ENCODE measurements at regions not wholly inside any gene's neighbourhood (a gene's known extent, or its start where the extent isn't known, plus 50 kb on each side); places are given as distances from the start of the nearest gene placed in this dataset.

GRCh38 chr11:116567721-116568242 is 205.0 kb downstream of the BUD13 start:
- DNase-seq (ENCODE audit: low read depth in 3 of 3, low spot score in 2 of 3): no peak

- no peak for DNase-seq (ENCODE audit: low read depth in 3 of 3, low spot score in 2 of 3)
Observed at GRCh38 chr11:116563712-116564047, 209.1 kb downstream of the BUD13 start.

GRCh38 chr11:116563028-116563711 is 209.6 kb downstream of the BUD13 start:
- no peak for DNase-seq (ENCODE audit: low read depth in 3 of 3, low spot score in 2 of 3)

GRCh38 chr11:116560589-116560988 is 212.2 kb downstream of the BUD13 start:
- no peak for DNase-seq (ENCODE audit: low read depth in 3 of 3, low spot score in 2 of 3)

GRCh38 chr11:116558504-116559211 is 214.1 kb downstream of the BUD13 start:
- DNase-seq (ENCODE audit: low read depth in 3 of 3, low spot score in 2 of 3): no peak

- no peak for DNase-seq (ENCODE audit: low read depth in 3 of 3, low spot score in 2 of 3)
Observed at GRCh38 chr11:116557282-116557681, 215.5 kb downstream of the BUD13 start.

- DNase-seq (ENCODE audit: low read depth in 3 of 3, low spot score in 2 of 3): no peak
Observed at GRCh38 chr11:116556483-116556882, 216.3 kb downstream of the BUD13 start.

GRCh38 chr11:116553482-116553881 is 219.3 kb downstream of the BUD13 start:
- no peak for DNase-seq (ENCODE audit: low read depth in 3 of 3, low spot score in 2 of 3)

GRCh38 chr11:116551576-116551975 is 221.2 kb downstream of the BUD13 start:
- no peak for DNase-seq (ENCODE audit: low read depth in 3 of 3, low spot score in 2 of 3)

GRCh38 chr11:116548256-116548655 is 224.5 kb downstream of the BUD13 start:
- no peak for DNase-seq (ENCODE audit: low read depth in 3 of 3, low spot score in 2 of 3)

- no peak for DNase-seq (ENCODE audit: low read depth in 3 of 3, low spot score in 2 of 3)
Observed at GRCh38 chr11:116547571-116547970, 225.2 kb downstream of the BUD13 start.

GRCh38 chr11:116545912-116546311 is 226.9 kb downstream of the BUD13 start:
- no peak for DNase-seq (ENCODE audit: low read depth in 3 of 3, low spot score in 2 of 3)

- no peak for DNase-seq (ENCODE audit: low read depth in 3 of 3, low spot score in 2 of 3)
Observed at GRCh38 chr11:116544721-116545120, 228.1 kb downstream of the BUD13 start.

- no peak for DNase-seq (ENCODE audit: low read depth in 3 of 3, low spot score in 2 of 3)
Observed at GRCh38 chr11:116543911-116544475, 228.8 kb downstream of the BUD13 start.

- no peak for DNase-seq (ENCODE audit: low read depth in 3 of 3, low spot score in 2 of 3)
Observed at GRCh38 chr11:116543099-116543498, 229.7 kb downstream of the BUD13 start.

- no peak for DNase-seq (ENCODE audit: low read depth in 3 of 3, low spot score in 2 of 3)
Observed at GRCh38 chr11:116542406-116542805, 230.4 kb downstream of the BUD13 start.

GRCh38 chr11:116541460-116541859 is 231.3 kb downstream of the BUD13 start:
- no peak for DNase-seq (ENCODE audit: low read depth in 3 of 3, low spot score in 2 of 3)

GRCh38 chr11:116540645-116541304 is 232.0 kb downstream of the BUD13 start:
- no peak for DNase-seq (ENCODE audit: low read depth in 3 of 3, low spot score in 2 of 3)

- no peak for DNase-seq (ENCODE audit: low read depth in 3 of 3, low spot score in 2 of 3)
Observed at GRCh38 chr11:116539836-116540418, 232.9 kb downstream of the BUD13 start.

GRCh38 chr11:116539211-116539610 is 233.6 kb downstream of the BUD13 start:
- no peak for DNase-seq (ENCODE audit: low read depth in 3 of 3, low spot score in 2 of 3)

GRCh38 chr11:116538677-116539076 is 234.1 kb downstream of the BUD13 start:
- DNase-seq (ENCODE audit: low read depth in 3 of 3, low spot score in 2 of 3): no peak
